Suppressor macrophage treated with lipopolysaccharide for 4 hours (primary cell): ENCODE measurements at regions not wholly inside any gene's neighbourhood (a gene's known extent, or its start where the extent isn't known, plus 50 kb on each side); places are given as distances from the start of the nearest gene placed in this dataset.
"Not testable (repeated sequence)": the region's sequence is repeated elsewhere in the genome, so short reads cannot be mapped to it uniquely, and the experiment has no call there.

ENCODE experiments used
- DNase-seq: peaks from one replicate; pipeline ENCODE4 v3.0.0-alpha.2; 2020

DNA sequence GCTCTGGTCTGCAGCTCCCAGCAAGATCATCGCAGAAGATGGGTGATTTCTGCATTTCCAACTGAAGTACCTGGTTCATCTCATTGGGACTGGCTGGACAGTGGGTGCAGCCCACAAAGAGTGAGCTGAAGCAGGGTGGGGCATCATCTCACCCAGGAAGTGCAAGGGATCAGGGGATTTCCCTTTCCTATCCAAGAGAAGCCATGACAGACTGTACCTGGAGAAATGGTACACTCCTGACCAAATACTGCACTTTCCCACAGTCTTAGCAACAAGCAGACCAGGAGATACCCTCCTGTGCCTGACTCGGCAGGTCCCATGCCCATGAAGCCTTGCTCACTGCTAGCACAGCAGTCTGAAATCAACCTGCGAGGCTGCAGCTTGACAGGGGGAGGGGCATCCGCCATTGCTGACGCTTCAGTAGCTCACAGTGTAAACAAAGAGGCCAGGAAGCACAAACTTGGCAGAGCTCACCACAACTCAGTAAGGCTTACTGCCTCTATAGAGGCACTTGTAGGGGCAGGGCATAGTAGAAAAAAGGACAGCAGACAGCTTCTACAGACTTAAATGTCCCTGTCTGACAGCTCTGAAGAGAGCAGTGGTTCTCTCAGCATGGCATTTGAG, 60.5 kb downstream of the AREG start:
- DNase-seq: not testable (repeated sequence)

DNA sequence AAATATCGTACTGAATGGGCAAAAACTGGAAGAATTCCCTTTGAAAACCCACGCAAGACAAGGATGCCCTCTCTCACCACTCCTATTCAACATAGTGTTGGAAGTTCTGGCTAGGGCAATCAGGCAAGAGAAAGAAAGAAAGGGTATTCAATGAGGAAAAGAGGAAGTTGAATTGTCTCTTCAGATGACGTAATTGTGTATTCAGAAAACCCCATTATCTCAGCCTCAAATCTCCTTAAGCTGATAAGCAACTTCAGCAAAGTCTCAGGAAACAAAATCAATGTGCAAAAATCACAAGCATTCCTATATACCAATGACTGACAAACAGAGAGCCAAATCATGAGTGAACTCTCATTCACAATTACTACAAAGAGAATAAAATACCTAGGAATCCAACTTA, 64.4 kb downstream of the AREG start:
- DNase-seq: peak; percentile 41

DNA sequence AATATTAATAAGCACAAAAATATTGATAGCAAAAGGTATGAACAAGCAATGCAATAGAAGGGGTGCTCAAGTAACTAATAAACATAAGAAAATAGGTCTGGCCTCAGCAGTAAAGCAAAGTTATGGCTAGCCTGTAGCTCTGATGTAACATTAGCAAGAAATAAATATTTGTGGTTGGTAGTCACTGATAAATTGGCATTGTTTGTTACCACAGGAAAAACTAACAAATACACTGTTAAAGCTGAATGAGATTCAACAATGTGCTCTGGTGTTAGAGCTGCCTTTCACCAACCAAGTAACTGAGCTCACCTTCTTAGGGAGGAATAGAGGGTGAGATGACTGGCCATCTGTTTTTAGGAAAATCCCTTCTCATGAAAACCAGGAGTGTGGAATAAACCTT, 71.4 kb downstream of the AREG start:
- DNase-seq: no peak

DNA sequence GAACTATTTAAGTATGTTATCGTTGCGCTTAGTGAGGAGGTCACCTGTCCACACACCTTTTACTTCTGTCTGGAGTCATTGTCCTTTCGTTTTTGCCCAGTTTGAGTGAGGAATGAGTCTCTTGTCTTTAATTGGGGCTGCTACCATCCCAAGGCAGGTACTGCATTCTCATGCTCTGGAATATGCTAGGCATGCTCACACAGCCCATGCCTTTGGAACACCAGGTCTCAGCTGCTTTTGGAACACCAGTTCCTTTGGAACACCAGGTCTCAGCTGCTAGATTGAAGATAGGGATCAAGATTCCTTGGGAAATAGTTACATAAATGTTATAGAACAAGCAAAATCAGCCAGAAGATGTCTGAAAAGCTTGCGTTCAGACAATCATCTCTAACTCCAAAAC, 73.1 kb downstream of the AREG start:
- no peak for DNase-seq

DNA sequence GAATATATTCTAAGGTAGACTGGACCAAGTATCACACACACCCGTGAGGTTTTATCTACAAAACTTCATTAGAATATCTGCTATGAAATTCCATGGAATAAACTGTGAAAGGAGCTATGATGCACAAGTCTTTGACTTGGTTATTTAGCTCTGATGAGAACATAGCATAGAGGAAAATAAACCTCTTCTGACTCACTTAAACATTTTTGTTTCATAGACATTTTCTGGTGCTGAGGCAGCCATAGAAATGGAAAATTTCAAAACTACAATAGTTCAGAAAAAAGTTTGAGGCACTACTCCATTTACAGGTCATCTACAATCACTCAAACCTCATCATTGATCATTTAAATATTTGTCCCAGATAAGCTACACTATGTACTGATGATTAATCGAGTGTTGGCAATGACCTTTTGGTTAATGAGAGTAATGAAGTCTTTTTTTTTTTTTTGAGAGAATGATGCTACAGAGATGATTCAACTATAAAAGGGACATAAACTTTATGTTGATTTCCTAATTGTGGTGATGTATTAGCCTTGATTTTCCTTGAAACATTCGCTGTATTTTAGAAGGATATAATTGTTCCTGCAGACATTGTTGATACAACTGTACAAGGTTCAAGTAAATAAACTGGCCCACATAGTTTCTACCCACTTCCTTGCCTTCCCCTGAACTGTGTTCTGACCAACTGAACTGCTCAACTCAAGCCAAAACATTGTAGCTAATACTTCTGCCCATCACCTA, 77.5 kb downstream of the AREG start:
- DNase-seq: no peak

DNA sequence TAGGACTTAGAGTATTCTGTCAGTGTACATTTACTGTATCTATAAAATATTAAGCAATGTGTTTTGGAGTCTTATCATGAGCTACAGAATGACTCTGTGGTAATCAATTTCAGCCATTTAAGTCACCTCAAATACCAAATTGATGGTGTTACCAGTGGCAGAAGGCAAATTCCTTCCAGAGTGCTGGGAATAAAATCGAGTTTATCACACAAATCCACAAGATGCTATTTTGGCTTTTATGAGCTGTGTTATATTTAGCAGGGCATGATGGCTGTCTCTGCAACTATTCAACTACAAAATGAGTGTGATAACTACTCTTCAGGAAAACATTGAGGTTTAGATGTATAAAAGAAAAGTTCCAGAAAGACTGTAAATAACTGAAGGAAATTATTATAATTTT, 78.2 kb downstream of the AREG start:
- no peak for DNase-seq

DNA sequence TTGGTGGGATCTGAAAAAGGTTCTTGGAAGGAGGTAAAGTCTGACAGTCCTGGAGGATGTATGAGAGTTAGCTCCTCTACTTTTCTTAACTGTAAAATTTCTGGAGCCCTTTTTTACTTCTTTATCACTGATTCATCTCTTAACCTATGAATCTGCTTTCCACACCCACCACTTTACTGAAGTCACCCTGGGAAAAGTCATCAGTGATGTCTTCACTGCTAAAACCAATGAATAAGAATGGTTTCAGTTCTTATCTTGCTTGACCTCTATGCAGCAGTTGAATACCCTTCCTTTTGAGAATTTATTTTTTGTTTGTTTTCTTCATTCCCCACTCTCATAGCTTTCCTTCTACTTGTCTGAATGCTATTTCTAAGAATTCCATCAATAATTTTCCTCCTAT, 80.0 kb downstream of the AREG start:
- peak; percentile 68 for DNase-seq

DNA sequence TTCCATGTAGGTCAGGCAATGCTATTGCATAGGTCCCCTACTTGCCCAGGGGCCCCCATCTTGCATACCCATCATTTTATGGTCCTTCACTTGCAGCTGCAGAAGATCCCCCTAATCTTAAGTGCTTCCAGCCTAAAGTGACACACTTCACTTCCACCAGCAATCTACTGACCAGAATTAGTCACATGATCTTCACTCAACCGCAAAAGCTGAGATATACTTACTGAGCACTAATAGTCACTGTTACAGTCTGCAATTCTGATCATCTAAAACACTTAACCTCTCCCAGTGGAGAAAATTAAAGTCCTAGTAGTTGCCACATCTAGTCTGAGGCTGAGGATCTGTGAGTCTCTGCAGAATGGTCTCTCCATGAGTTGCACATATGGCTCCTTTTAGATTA, 82.1 kb downstream of the AREG start:
- DNase-seq: no peak

DNA sequence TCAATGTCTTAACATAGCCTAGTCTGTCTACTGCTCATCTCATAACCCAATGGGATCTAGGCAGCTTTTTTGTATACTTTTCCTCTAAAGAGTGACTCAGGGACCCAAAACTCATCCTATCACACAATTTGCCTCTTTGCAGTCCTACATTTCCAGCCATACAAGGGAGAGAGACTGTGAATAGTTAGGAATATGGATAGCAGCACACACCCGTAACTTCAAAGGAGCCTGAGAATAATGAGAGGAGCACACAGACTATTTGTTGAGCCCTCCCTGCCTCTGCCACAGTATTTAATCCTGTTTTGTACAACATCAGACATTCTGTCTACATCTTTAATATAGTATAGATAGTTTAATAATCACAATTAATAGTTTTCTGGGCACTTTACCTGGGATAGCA, 83.2 kb downstream of the AREG start:
- DNase-seq: no peak

DNA sequence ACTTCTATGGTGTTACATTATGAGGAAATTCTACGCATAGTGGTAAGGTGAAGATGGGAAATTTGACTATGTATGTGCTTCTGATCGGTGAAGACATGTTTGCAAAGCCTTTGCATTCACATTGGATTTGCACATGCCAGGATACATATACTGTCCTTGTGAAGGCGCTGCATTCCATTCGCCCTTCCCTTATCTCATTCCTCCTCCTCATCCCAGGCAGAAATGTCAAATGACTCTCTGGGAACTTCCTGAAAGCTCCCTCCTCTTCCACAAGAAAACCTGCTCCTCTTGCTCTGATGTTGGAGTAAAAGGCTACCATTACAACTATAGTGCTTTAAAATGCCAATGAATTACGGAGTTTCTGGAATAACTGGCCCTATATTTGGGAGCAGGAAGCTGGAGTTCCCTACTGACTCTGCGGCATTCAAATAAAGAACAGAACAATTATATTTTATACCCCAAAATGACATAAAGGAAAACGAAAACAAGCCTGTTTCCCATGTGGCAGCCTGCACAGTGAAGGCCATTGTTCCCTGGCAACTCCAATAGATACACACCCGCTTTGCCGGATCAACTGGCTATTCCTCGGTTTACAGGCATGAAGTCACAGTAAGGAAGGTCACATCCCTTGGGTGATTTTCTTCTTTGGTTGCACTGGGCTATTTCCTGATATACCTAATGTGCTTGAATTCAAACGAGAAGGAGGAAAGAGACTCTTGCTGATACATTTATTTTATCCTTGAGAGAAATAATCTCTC, 84.5 kb downstream of the AREG start:
- DNase-seq: no peak

DNA sequence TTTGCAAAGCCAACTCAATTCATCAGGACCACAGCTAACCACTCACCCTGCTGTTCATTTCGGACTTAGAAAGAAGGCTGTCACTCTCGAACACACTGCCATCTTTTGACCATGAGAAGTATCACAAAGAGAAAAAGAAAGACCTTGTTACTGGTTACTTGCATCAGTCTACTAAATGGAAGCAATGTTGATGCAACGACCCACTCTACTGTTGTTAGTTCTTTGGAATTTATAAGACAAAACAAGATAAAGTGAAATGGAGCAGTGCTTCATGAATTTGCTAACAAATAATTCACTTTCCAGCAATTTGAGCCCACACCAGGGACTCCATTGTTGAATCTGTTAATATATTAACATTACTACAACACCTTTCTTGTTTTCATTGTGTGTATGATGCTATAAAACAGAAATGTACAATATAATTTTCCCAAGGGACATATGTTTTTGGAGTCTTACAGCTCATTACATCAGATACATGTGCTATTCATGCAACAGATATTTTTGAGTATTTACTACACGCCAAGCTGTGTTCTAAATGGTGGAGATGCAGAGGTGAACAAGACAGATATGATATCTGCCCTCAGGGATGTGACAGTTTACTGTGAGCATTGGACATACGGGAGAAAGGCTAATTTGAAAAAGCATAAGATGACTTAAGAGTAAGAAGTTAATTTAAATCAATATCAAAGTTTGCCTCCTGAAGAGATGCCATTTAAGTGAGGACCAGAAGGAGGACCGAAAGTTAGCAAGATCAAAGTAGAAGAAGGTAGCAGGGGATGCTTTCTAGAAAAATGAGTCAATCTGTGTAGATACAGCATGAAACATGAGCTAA, 87.2 kb downstream of the AREG start:
- DNase-seq: peak; percentile 71

DNA sequence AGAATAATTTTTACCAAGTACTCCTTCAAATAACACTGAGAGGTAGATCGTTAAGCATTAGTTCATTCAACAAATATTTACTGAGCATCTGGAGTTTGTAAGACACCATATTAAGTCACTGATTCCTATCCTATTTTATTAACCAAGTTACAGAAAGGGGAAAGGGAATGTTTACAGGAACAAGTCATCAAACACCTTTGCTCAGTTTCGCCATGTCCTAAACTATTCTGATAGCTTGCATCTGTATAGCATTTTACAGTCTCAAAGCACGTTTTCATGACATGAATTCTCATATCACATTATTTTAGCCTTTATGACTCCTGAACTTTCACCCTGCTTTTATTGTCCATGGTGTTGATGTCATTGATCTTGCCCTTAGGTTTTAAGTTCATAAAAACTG, 89.2 kb downstream of the AREG start:
- no peak for DNase-seq

DNA sequence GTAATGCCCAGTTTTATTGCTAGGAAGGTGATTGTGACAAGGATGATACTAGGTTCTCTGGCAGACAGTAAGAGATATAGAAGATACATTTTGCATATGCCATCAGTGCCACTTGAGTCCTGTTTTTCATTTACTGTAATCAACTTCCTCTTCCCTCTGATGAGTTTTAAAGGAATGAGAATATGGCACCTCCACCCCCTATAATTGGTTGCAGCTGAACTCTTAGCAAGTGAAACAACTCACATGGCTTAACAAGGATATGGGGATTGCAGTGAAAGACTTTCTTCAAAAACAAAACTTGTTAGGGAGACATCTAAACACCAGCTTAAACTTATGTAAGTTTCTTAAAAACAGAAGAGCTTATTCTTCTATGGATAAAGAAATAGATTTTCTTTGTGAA, 90.0 kb downstream of the AREG start:
- DNase-seq: no peak

DNA sequence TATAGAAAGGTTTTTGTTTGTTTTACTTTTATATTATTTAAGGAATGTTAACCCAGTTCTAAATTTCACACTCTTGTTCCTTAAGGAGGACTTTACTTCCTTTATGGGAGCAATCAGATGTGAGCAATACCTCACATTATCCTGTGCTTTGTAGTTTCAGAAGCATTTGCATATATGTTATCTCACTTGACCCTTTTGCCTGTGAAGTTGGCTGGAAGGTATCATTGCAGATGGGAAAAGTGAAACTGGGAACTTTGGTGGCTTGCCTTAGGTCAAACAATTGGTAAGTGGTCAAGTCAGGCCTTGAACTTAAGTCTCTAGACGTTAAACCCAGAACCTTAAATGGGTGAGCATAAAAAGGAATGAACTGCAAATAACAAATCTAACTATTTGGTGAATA, 90.6 kb downstream of the AREG start:
- DNase-seq: no peak

DNA sequence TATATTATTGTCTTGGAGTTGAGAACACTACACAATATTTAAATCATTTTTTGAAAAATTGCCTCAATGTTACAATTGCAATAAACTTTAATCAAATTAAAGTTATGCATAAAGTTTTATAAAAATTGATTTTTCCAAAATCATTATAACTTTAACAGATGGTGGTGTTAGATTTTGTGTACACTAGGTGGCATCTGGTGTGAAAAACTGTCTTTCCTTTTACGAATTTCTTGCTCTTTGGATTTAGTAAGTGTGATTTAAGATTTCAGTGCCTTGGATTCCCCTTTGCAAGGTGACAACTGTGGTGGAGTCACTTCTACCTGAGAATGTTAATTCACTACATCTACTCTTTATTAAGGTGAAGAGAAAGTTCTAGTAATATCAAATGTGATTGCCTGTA, 91.6 kb downstream of the AREG start:
- no peak for DNase-seq

DNA sequence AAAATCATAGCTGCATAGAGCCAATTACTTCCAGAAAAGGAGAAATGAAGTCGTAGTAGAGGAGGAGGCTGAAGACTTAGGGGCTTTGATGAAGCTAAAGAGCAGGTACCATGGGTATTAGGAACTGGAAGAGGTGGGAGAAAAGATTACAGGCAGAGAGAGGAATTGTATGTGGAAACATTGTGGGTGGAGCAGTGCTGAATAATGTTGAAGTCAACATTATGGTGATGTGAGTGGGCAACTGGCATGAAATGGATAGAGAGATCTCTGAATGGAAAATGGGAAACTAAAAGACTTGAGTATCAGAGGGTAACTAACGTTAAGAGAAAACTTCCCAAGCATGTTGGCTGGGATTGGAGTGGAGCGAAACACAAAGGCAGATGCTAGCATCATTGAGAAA, 92.5 kb downstream of the AREG start:
- DNase-seq: no peak

DNA sequence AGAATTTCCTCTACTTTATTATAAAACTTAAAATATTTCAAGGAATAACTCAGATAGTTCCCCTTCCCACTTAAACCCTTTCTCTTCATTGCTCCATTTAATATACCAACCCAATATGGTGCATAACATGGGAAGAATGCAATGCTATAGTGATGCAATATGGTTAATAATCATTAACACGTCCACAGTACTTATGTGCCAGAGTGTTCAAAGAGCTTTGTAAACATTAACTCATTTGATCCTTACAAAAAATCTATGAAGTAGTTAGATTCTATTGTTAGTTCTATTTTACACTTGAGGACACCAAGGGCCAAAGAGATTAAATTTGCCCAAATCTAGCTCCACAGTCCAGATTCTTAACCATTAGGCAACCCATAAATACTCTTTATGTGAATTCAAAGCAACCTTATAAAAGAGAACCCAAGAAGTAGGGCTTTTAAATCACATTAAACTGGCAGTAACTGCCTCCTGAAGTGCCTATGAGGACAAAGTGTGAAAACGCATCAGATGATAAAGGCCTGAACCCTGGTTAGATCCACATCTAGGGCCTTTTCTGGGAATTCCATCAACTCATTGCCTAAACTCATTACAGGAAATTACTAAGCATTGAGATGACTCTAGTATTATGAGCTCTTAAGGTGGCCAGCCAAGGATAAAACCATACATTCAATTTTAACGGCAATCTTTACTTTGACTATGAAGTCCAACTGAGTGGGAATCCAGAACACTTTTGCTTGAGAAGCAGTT, 94.3 kb downstream of the AREG start:
- no peak for DNase-seq

DNA sequence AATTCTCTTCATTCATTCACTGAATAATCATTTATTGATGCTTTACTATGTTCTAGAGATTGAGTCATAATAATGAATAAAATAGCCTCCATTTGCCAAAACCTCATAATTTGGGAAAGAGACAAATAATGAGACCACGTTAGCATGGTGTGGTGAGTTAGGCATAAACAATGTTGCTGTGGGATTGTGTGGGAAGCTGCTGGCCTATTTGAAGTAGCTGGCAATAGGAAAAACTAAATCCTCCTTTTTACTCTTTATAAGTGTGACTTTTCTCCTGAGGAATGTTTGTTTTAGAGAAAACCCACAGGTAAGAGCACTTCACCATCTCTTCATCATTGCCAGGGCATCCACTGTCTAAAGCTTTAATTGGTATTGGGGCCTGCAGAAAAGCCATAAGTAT, 95.3 kb downstream of the AREG start:
- DNase-seq: no peak

DNA sequence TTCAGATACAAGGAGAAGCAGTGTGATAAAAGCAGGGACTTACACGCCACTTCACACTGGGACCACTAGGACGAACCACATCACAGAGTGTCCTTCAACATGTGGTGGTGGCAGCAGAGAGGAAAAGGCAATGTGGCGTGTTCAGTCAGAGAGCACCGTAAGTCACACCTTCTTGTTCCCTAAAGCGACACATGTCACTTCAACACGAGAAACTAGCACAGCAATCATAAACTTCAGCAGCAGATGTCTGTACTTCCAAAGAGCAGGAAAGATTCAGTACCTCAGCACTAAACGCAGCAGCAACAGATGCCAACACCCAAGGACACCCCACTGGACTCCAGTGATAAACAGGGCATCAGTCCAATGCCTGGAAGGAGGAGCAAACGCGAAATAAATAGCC, 96.7 kb downstream of the AREG start:
- no peak for DNase-seq

DNA sequence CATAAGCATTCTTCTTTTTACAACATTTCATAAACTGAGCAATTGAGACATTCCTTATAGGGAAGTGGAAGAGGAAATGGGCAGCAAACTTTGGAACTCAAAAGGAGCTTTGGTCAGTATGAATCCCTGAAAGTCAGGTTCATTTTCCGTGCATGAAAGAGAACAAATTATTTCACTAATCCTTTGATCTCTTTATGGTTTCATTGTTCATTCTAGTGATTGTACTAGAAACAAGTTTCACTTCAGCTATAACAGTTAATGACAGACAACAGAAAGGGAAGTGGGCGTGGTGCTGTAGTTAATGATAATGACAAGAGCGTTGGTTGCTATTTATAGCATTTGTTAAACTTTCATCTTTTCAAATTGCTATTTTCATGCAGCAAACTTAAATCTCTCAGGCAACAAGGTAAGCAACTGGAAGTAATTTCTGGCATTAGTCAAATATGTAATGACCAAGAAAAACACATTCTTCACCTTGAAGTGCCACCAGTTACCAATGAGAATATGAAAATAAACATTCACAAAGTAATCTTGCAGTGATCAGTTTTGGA, 98.4 kb downstream of the AREG start:
- peak; percentile 52 for DNase-seq

DNA sequence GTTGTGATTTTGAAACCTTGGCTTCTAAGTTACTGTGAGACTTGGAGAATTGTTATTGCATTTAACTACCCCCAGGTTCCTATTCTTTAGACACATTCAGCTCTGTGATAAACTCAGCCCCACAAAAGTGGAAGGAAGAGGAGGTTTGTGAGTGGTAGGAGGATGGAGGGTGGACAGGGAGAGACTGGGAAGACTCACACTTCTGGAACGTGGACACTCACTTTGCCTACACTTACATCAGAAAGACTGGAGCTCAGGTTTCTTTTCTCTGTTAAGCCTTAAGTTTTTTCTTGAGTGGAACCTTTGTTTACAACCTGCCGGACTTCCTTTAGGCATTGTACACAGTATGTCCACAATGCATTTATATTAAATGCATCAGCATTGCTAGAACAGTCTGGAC, 99.0 kb downstream of the AREG start:
- no peak for DNase-seq

DNA sequence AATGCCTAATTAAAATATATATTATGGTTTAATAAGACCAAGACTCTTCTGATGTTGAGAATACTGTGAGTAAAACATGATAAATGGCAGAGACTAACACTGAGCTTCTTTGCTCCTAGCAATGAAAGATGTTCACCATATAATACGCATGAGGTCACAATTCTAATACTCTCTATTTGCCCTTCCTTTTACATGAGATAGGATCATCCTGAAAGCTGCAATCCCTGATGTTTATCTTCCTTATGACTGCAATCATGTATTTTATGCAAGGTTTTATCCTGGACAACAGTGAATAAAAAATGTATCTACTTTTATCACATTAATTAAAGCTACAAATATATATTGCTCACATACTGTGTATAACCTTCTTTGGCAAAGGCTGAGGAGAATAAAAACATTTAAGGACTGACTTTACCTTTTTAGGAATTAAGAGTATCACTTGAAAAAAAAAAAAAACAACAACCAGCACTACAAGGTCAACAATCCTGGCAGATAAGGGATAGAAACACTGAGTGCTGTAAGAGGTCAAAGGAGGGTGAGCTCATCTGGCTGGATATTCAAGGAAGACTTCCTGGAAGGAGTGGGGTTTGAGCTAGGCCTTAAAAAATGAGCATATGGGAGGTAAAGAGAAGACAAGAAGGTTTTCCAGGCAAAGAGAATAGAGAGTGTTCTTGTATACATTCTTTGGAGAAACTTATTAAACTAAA, 99.9 kb downstream of the AREG start:
- DNase-seq: no peak
